B cell (primary cell): ENCODE measurements at regions not wholly inside any gene's neighbourhood (a gene's known extent, or its start where the extent isn't known, plus 50 kb on each side); places are given as distances from the start of the nearest gene placed in this dataset.

Experiments
- EZH2 ChIP-seq: IDR thresholded peaks from 2 replicates; pipeline ENCODE4 v1.6.1; 2012; ENCODE audit warnings: borderline replicate concordance, low read depth, mild to moderate bottlenecking, moderate library complexity, low read length; ENCODE audit not compliant: insufficient read depth, poor library complexity, severe bottlenecking
- TF ChIP-seq, protein P1 (sequence below): fragments of 200-600 bp; IDR thresholded peaks from one replicate; pipeline ENCODE4 v1.8.0; 2022; ENCODE audit warnings: antibody characterized with exemption, mild to moderate bottlenecking

GRCh38 chr18:52278191-52278590 is 61.8 kb upstream of the DCC start:
- TF ChIP-seq, protein P1, sequence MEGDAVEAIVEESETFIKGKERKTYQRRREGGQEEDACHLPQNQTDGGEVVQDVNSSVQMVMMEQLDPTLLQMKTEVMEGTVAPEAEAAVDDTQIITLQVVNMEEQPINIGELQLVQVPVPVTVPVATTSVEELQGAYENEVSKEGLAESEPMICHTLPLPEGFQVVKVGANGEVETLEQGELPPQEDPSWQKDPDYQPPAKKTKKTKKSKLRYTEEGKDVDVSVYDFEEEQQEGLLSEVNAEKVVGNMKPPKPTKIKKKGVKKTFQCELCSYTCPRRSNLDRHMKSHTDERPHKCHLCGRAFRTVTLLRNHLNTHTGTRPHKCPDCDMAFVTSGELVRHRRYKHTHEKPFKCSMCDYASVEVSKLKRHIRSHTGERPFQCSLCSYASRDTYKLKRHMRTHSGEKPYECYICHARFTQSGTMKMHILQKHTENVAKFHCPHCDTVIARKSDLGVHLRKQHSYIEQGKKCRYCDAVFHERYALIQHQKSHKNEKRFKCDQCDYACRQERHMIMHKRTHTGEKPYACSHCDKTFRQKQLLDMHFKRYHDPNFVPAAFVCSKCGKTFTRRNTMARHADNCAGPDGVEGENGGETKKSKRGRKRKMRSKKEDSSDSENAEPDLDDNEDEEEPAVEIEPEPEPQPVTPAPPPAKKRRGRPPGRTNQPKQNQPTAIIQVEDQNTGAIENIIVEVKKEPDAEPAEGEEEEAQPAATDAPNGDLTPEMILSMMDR, result no peak
- no peak for TF ChIP-seq EZH2
